ENCODE measurements at regions not wholly inside any gene's neighbourhood (a gene's known extent, or its start where the extent isn't known, plus 50 kb on each side); places are given as distances from the start of the nearest gene placed in this dataset.

DNA sequence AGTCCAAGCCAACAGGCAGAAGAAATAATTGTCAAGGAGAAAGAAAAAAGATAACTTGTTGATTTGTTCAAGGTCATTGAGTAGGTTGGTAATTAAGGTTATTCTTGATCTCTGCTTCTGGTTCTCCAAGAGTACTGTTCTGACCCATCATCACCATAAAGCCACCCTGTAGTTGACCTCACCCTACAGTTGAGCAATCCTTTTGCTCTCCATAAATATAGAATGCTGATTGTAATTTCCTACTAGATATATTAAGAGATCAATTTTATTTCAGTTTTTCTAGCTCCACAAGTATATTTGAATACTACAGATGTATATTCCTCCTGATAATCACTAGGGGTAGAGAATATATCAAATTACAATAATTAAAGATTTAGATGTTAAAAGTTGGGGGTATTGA is 350.5 kb upstream of the PDE3A start:
- TF ChIP-seq SP1 (IDR thresholded peaks at IDR 0.05) (no peak), BHLHE40 (IDR thresholded peaks at IDR 0.05; ENCODE audit: borderline replicate concordance) (no peak), FOXA1 (IDR thresholded peaks at IDR 0.05) (no peak), TARDBP (IDR thresholded peaks at IDR 0.05) (no peak), ZNF384 (IDR thresholded peaks at IDR 0.05) (no peak), HDGF (IDR thresholded peaks at IDR 0.05; ENCODE audit: borderline replicate concordance) (no peak), ELF4 (IDR thresholded peaks at IDR 0.05) (no peak), CTBP1 (IDR thresholded peaks at IDR 0.05; ENCODE audit: borderline replicate concordance) (no peak), NFRKB (IDR thresholded peaks at IDR 0.05) (no peak), FOXM1 (IDR thresholded peaks at IDR 0.05; ENCODE audit: borderline replicate concordance) (no peak), SUZ12 (IDR thresholded peaks at IDR 0.05) (no peak), LEF1 (IDR thresholded peaks at IDR 0.05; ENCODE audit: borderline replicate concordance) (no peak), FOXK2 (IDR thresholded peaks at IDR 0.05) (no peak)
- TF ChIP-seq, protein P1, sequence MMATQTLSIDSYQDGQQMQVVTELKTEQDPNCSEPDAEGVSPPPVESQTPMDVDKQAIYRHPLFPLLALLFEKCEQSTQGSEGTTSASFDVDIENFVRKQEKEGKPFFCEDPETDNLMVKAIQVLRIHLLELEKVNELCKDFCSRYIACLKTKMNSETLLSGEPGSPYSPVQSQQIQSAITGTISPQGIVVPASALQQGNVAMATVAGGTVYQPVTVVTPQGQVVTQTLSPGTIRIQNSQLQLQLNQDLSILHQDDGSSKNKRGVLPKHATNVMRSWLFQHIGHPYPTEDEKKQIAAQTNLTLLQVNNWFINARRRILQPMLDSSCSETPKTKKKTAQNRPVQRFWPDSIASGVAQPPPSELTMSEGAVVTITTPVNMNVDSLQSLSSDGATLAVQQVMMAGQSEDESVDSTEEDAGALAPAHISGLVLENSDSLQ (IDR thresholded peaks at IDR 0.05) = no peak

Data from HEK293T (cell line).